ENCODE measurements at regions not wholly inside any gene's neighbourhood (a gene's known extent, or its start where the extent isn't known, plus 50 kb on each side); places are given as distances from the start of the nearest gene placed in this dataset.

GRCh38 chr3:193767353-193768069, 174.5 kb downstream of the OPA1 start:
- Histone ChIP-seq H4K91ac (ENCODE audit: insufficient read length, low read depth, low read length) (no peak overlapping the region), H3K23ac (ENCODE audit: insufficient read length, low read depth, low read length) (no peak overlapping the region), H2BK5ac (ENCODE audit: insufficient read length, low read length) (no peak overlapping the region), H2BK12ac (ENCODE audit: insufficient read length, low read depth, low read length) (no peak overlapping the region), H3K14ac (ENCODE audit: insufficient read depth, low read length) (no peak overlapping the region), H2AFZ (ENCODE audit: low read length) (no peak overlapping the region), H3K27ac (ENCODE audit: insufficient read length, low read depth, low read length) (no peak overlapping the region), H2BK20ac (ENCODE audit: low read depth, low read length, poor library complexity, severe bottlenecking) (no peak overlapping the region), H3K23me2 (ENCODE audit: insufficient read length, low read depth, low read length, poor library complexity, severe bottlenecking) (no peaks in the 10 kb centered on the region), H3K4me2 (ENCODE audit: insufficient read depth, insufficient read length, low read length) (no peak overlapping the region), H2BK120ac (ENCODE audit: low read depth, low read length, poor library complexity, severe bottlenecking) (no peak overlapping the region), H3K79me1 (ENCODE audit: insufficient read depth, low read depth, low read length, poor library complexity, severe bottlenecking) (no peaks in the 10 kb centered on the region), H2AK5ac (ENCODE audit: insufficient read length, low read length) (no peak overlapping the region), H3K4me1 (ENCODE audit: insufficient read depth, low read length) (no peaks in the 10 kb centered on the region), H3K18ac (ENCODE audit: insufficient read length, low read depth, low read length) (no peak overlapping the region), H3K4ac (ENCODE audit: low read depth, low read length) (no peak overlapping the region), H4K5ac (ENCODE audit: insufficient read length, low read depth, low read length) (no peak overlapping the region), H3K27me3 (ENCODE audit: insufficient read depth, low read length) (no peaks in the 10 kb centered on the region), H2BK15ac (ENCODE audit: low read depth, low read length) (no peak overlapping the region), H3K9me3 (ENCODE audit: control insufficient read depth, low read depth, low read length) (no peaks in the 10 kb centered on the region), H4K8ac (replicated peaks; ENCODE audit: insufficient read length, low read depth, low read length) (no peak overlapping the region), H3T11ph (ENCODE audit: low read length) (no peak overlapping the region), H3K56ac (ENCODE audit: insufficient read length, low read depth, low read length) (no peak overlapping the region), H3K79me2 (ENCODE audit: insufficient read depth, low read length) (no peaks in the 10 kb centered on the region), H4K20me1 (ENCODE audit: control insufficient read depth, insufficient read depth, insufficient read length) (no peaks in the 10 kb centered on the region), H3K9ac (ENCODE audit: extremely low read depth, insufficient read length, low read length) (no peak overlapping the region)
- WGBS (ENCODE audit: extremely low coverage, insufficient read length, low lambda C conversion rate) = no CpG with 5 or more reads among the region's 1 CpG
- peak; percentile 3 for DNase-seq
- Mint-ChIP-seq H3K4me3 (no peak overlapping the region), H3K9me3 (peaks cover 4% of the 10 kb centered on the region in 2 experiments; a peak in 3 of 5 replicates), H3K4me1 (peaks cover 1 to 8% of the 10 kb centered on the region in 2 experiments; a peak in 2 of 4 replicates), H3K36me3 (ENCODE audit: insufficient read depth in 1 of 3, low read depth in 3 of 3) (peaks cover 0 to 6% (median 0%) of the 10 kb centered on the region in 3 experiments; a peak in 3 of 7 replicates), H3K27ac (no peak overlapping the region), H3K27me3 (ENCODE audit: low read depth) (peaks cover 9% of the 10 kb centered on the region)
- TF ChIP-seq CTCF (conservative IDR thresholded peaks at IDR 0.05) = no peak

Measured in H9 (cell line).